CD14-positive monocyte (primary cell): ENCODE measurements at regions not wholly inside any gene's neighbourhood (a gene's known extent, or its start where the extent isn't known, plus 50 kb on each side); places are given as distances from the start of the nearest gene placed in this dataset.

ENCODE experiments used
- DNase-seq, 3 donors: peaks; one replicate each; pipeline ENCODE4 v3.0.0-alpha.2; 2011 to 2022
- H2AFZ ChIP-seq: 2 replicates; pipeline ENCODE4 v1.6.0; 2012; ENCODE audit warnings: mild to moderate bottlenecking, low read depth, low read length, inconsistent platforms; ENCODE audit not compliant: insufficient read depth, poor library complexity, severe bottlenecking
- H3K27ac ChIP-seq, 2 donors: 1 replicate in 1 of 2; 2 replicates in 1 of 2; pipeline ENCODE4 v1.5.1; 2012 to 2013; ENCODE audit warnings: low read length in 2 of 2, control low read depth in 1 of 2, inconsistent platforms in 1 of 2, low read depth in 1 of 2, mild to moderate bottlenecking in 1 of 2
- H3K27me3 ChIP-seq, 2 donors: one replicate each; pipeline versions ENCODE4 v1.6.0 to v1.6.1; 2011 to 2013; ENCODE audit warnings: low read length in 2 of 2; ENCODE audit not compliant: control insufficient read depth in 2 of 2, insufficient read depth in 2 of 2
- H3K36me3 ChIP-seq, 2 donors: replicated peaks in 1 of 2; 1 replicate in 1 of 2; 2 replicates in 1 of 2; pipeline versions ENCODE4 v1.5.1 to v1.6.1; 2012 to 2013; ENCODE audit warnings: low read length in 2 of 2, control low read depth in 1 of 2, inconsistent platforms in 1 of 2, mild to moderate bottlenecking in 1 of 2; ENCODE audit not compliant: insufficient read depth in 2 of 2, control insufficient read depth in 1 of 2
- H3K4me1 ChIP-seq, 2 donors: 1 replicate in 1 of 2; 2 replicates in 1 of 2; pipeline versions ENCODE4 v1.5.1 to v1.6.1; 2012 to 2013; ENCODE audit warnings: low read length in 2 of 2, control low read depth in 1 of 2, inconsistent platforms in 1 of 2, mild to moderate bottlenecking in 1 of 2, moderate library complexity in 1 of 2; ENCODE audit not compliant: insufficient read depth in 2 of 2, control insufficient read depth in 1 of 2
- H3K4me2 ChIP-seq: replicated peaks from 2 replicates; pipeline ENCODE3; 2012; ENCODE audit warnings: low read length, moderate library complexity, mild to moderate bottlenecking; ENCODE audit not compliant: poor library complexity, severe bottlenecking; ENCODE audit errors: extremely low read depth
- H3K4me3 ChIP-seq, 3 experiments: fragments of 200-600 bp in 1 of 3; sonication (generic) in 1 of 3; replicated peaks in 1 of 3; 1 replicate in 2 of 3; 2 replicates in 1 of 3; pipeline ENCODE4 v1.5.1; 2011 to 2013; ENCODE audit warnings: low read length in 3 of 3, mild to moderate bottlenecking in 3 of 3, control low read depth in 2 of 3, low read depth in 2 of 3, inconsistent platforms in 1 of 3, moderate library complexity in 1 of 3
- H3K79me2 ChIP-seq: 2 replicates; pipeline ENCODE4 v1.6.0; 2012; ENCODE audit warnings: mild to moderate bottlenecking, control low read depth, inconsistent platforms, low read length, moderate library complexity; ENCODE audit not compliant: insufficient read depth
- H3K9ac ChIP-seq: 2 replicates; pipeline ENCODE4 v1.6.0; 2017; ENCODE audit warnings: low read length, mild to moderate bottlenecking; ENCODE audit not compliant: insufficient read depth, poor library complexity, severe bottlenecking
- H3K9me3 ChIP-seq, 2 donors: replicated peaks in 1 of 2; 1 replicate in 1 of 2; 2 replicates in 1 of 2; pipeline versions ENCODE4 v1.5.1 to v1.6.1; 2012 to 2013; ENCODE audit warnings: low read length in 2 of 2, control low read depth in 1 of 2; ENCODE audit not compliant: control insufficient read depth in 1 of 2, insufficient read depth in 1 of 2
- H4K20me1 ChIP-seq: 2 replicates; pipeline ENCODE4 v1.6.0; 2012; ENCODE audit warnings: mild to moderate bottlenecking, low read length, control low read depth, moderate library complexity; ENCODE audit not compliant: insufficient read depth
- H3K27ac Mint-ChIP-seq, 7 donors: one replicate each; pipeline ENCODE4 v1.8.0; 2020; ENCODE audit warnings: mild to moderate bottlenecking in 7 of 7, mixed read lengths in 7 of 7, moderate library complexity in 6 of 7, inconsistent platforms in 2 of 7
- H3K27me3 Mint-ChIP-seq, 3 donors: one replicate each; pipeline ENCODE4 v1.8.0; 2021 to 2022; ENCODE audit warnings: low read depth in 3 of 3, mild to moderate bottlenecking in 3 of 3, mixed read lengths in 3 of 3, moderate library complexity in 3 of 3, inconsistent platforms in 1 of 3
- H3K36me3 Mint-ChIP-seq, 2 donors: one replicate each; pipeline ENCODE4 v1.8.0; 2020; ENCODE audit warnings: mixed read lengths in 2 of 2, inconsistent platforms in 1 of 2, mild to moderate bottlenecking in 1 of 2
- H3K4me1 Mint-ChIP-seq: one replicate; pipeline ENCODE4 v1.8.0; 2020; ENCODE audit warnings: mild to moderate bottlenecking, mixed read lengths
- H3K4me3 Mint-ChIP-seq, 2 donors: one replicate each; pipeline ENCODE4 v1.8.0; 2020; ENCODE audit warnings: mild to moderate bottlenecking in 2 of 2, mixed read lengths in 2 of 2, moderate library complexity in 1 of 2
- H3K9me3 Mint-ChIP-seq, 7 donors: one replicate each; pipeline ENCODE4 v1.8.0; 2020 to 2022; ENCODE audit warnings: mixed read lengths in 7 of 7, mild to moderate bottlenecking in 6 of 7, moderate library complexity in 6 of 7, inconsistent platforms in 2 of 7
- CTCF ChIP-seq: fragments of 200-600 bp; IDR thresholded peaks from one replicate; pipeline ENCODE4 v1.8.0; 2022; ENCODE audit warnings: antibody characterized with exemption, mild to moderate bottlenecking
- WGBS: methylation state at CpG from one replicate; pipeline ENCODE4 v1.1.5; 2013; ENCODE audit warnings: missing lambda C conversion rate; ENCODE audit not compliant: insufficient coverage; 5-methylcytosine and 5-hydroxymethylcytosine counted together
- intact Hi-C, 2 donors: fragments of 100-400 bp; cut with micrococcal nuclease; formaldehyde crosslinking; loops; one replicate each; pipeline versions ENCODE4 v1.15.0 to v1.15.1; 2023

GRCh38 chr7:157467496-157468212, 130.8 kb downstream of the DNAJB6 start:
- 84% methylated on average over 20 of the region's 26 CpGs for WGBS
- H3K27me3 Mint-ChIP-seq = peaks cover 9 to 14% (median 10%) of the 10 kb centered on the region in 3 donors
- Histone ChIP-seq H3K27ac (no peak overlapping the region), H3K4me2 (no peak overlapping the region), H3K9me3 (peaks cover 5 to 11% of the 10 kb centered on the region in 2 donors), H3K27me3 (peaks cover 0 to 10% of the 10 kb centered on the region in 2 donors), H4K20me1 (no peaks in the 10 kb centered on the region), H3K79me2 (no peaks in the 10 kb centered on the region), H3K4me3 (no peak overlapping the region), H3K4me1 (no peaks in the 10 kb centered on the region), H3K9ac (no peak overlapping the region), H2AFZ (no peak overlapping the region), H3K36me3 (no peaks in the 10 kb centered on the region)
- H3K4me3 Mint-ChIP-seq = no peak overlapping the region
- no peak for DNase-seq
- peaks cover 1% of the 10 kb centered on the region for H3K4me1 Mint-ChIP-seq
- H3K27ac Mint-ChIP-seq = peak overlapping the region in 1 of 7 donors; percentile 28
- intact Hi-C loops = no loop called here
- no peak for TF ChIP-seq CTCF
- H3K9me3 Mint-ChIP-seq = peaks cover 2 to 9% (median 7%) of the 10 kb centered on the region in 7 donors
- H3K36me3 Mint-ChIP-seq = peaks cover 0 to 1% of the 10 kb centered on the region in 2 donors

GRCh38 chr7:157468221-157469111, 131.7 kb downstream of the DNAJB6 start:
- peaks cover 10 to 18% (median 14%) of the 10 kb centered on the region in 7 donors for H3K9me3 Mint-ChIP-seq
- H3K27me3 Mint-ChIP-seq = peaks cover 9 to 14% (median 10%) of the 10 kb centered on the region in 3 donors
- Histone ChIP-seq H3K9me3 (peaks cover 14 to 16% of the 10 kb centered on the region in 2 donors), H3K27ac (no peak overlapping the region), H3K27me3 (peaks cover 0 to 10% of the 10 kb centered on the region in 2 donors), H3K4me2 (no peak overlapping the region), H3K4me1 (no peaks in the 10 kb centered on the region), H2AFZ (no peak overlapping the region), H3K4me3 (no peak overlapping the region), H4K20me1 (no peaks in the 10 kb centered on the region), H3K36me3 (no peaks in the 10 kb centered on the region), H3K79me2 (no peaks in the 10 kb centered on the region), H3K9ac (no peak overlapping the region)
- H3K27ac Mint-ChIP-seq = peak overlapping the region in 1 of 7 donors; percentile 28
- H3K36me3 Mint-ChIP-seq = peaks cover 0 to 5% of the 10 kb centered on the region in 2 donors
- peaks cover 2% of the 10 kb centered on the region for H3K4me1 Mint-ChIP-seq
- TF ChIP-seq CTCF = no peak
- no peak for DNase-seq
- intact Hi-C loops = no loop called here
- H3K4me3 Mint-ChIP-seq = no peak overlapping the region
- WGBS = 79% methylated on average over 35 of the region's 42 CpGs
